ENCODE measurements at regions not wholly inside any gene's neighbourhood (a gene's known extent, or its start where the extent isn't known, plus 50 kb on each side); places are given as distances from the start of the nearest gene placed in this dataset.
"Not testable (repeated sequence)": the region's sequence is repeated elsewhere in the genome, so short reads cannot be mapped to it uniquely, and the experiment has no call there.

DNA sequence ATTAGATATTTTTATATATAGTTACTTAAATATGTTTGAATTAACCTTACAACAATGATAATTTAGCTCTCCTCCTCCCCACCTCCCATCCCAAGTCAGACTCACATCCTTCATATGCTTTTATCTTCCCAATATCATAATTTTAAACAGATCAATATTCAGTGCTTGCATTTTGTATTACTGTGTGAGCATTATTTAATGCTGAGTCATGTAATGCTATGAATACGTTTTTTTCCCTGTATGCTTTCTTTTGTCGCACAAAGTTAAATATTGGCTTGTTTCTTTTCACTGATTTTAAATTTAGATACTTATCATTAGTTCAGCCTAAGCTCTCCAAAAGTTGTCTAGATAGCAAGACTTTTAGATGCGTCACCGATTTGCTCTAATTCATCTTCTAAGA lies 471.6 kb upstream of the SGO1 start:
- Histone ChIP-seq H3K9ac (ENCODE audit: low read depth, low read length) (no peak overlapping the region), H3K4me1 (ENCODE audit: control insufficient read depth, insufficient read depth, low read length) (no peaks in the 10 kb centered on the region), H3K9me3 (replicated peaks; ENCODE audit: low read length) (no peaks in the 10 kb centered on the region), H3K27me3 (ENCODE audit: control insufficient read depth, insufficient read depth, low read length) (no peaks in the 10 kb centered on the region), H3K4me2 (ENCODE audit: low read length) (no peak overlapping the region), H3K4me3 (ENCODE audit: low read length) (no peak overlapping the region), H3K36me3 (ENCODE audit: insufficient read depth, low read length) (no peaks in the 10 kb centered on the region)

DNA sequence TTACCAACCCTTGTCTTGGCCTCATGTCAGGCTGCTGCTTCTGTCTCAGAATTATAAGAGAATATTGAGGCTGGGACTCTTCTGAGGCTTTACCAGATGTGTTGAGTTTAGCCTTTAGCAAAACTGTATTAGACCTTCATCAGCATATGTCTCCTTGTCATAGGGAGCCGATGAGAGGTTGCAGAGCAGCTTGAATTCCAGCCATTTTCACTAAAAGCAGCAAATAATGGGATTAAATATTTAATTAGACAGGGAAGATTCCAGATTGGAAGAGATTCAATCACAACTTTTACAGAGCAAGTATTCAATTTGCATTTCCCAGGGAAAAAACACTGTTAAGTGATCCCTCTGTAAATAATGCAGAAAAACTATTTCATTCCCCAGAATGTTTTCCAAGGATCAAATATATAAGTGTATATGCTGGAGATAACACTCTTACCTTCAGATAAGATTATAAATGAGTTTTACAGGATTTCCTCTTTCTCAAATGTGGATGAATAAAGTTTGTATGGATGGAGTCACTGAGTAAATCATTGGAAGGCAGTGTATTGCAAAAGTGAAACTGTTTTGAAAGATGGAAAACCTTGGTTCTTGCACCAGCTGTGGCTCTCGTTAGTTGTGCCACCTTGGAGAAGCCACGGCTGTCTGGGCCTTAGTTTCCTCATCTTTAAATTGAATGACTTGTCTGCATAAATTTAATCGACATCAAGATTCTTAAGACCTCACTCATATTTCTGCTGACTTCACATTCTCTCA lies 466.4 kb upstream of the SGO1 start:
- no peak overlapping the region for H3K4me2 ChIP-seq (ENCODE audit: low read length)
- no peak overlapping the region for H3K9ac ChIP-seq (ENCODE audit: low read depth, low read length)
- no peaks in the 10 kb centered on the region for H3K27me3 ChIP-seq (ENCODE audit: control insufficient read depth, insufficient read depth, low read length)
- no peaks in the 10 kb centered on the region for H3K9me3 ChIP-seq (replicated peaks; ENCODE audit: low read length)
- H3K4me3 ChIP-seq (ENCODE audit: low read length) = no peak overlapping the region
- peaks cover 16% of the 10 kb centered on the region for H3K4me1 ChIP-seq (ENCODE audit: control insufficient read depth, insufficient read depth, low read length)
- H3K36me3 ChIP-seq (ENCODE audit: insufficient read depth, low read length) = no peaks in the 10 kb centered on the region

DNA sequence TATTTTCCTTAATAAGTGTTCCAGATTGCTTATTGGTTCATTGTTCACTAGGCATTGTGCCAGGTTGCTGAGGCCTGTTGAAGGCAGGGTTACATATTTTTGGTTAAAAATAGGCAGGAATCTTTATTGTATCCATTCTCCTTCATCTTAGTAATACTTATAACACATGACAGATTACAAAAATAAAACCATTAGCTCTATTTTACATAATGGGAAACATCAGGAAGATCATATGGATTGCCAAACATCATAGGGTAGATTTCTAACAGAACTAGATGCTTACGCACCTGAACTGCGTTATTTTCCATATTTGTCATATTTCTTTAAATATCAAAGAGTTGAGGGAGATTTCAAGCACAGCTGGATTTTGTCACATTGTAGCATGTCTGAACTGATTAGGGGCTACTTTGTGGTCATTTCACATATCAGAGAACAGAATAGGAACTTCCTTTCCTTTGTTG lies 462.9 kb upstream of the SGO1 start:
- peaks cover 16% of the 10 kb centered on the region for H3K4me1 ChIP-seq (ENCODE audit: control insufficient read depth, insufficient read depth, low read length)
- H3K36me3 ChIP-seq (ENCODE audit: insufficient read depth, low read length) = no peaks in the 10 kb centered on the region
- H3K27me3 ChIP-seq (ENCODE audit: control insufficient read depth, insufficient read depth, low read length) = no peaks in the 10 kb centered on the region
- H3K4me3 ChIP-seq (ENCODE audit: low read length) = no peak overlapping the region
- H3K9me3 ChIP-seq (replicated peaks; ENCODE audit: low read length) = no peaks in the 10 kb centered on the region
- no peak overlapping the region for H3K4me2 ChIP-seq (ENCODE audit: low read length)
- no peak overlapping the region for H3K9ac ChIP-seq (ENCODE audit: low read depth, low read length)

DNA sequence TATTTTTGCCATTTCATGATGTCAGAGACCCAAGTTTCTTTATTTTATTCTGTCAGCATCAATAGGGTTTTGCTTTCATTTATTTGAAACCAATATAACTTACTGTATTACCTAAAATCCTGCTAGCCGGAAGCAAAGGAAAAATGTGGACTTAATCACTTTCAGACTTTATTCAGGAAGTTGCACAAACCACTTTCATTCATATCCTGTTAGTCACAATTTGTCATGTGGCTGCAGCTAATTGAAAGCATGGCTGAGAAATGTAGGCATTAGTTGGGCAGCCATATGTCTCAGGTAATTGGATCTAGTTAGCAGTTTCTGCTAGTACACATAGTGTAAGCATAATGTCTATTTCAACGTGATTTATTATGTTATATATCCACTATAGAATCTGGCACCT lies 462.3 kb upstream of the SGO1 start:
- H3K4me3 ChIP-seq (ENCODE audit: low read length) = no peak overlapping the region
- H3K4me2 ChIP-seq (ENCODE audit: low read length) = peak overlapping the region; percentile 22
- H3K27me3 ChIP-seq (ENCODE audit: control insufficient read depth, insufficient read depth, low read length) = no peaks in the 10 kb centered on the region
- H3K9ac ChIP-seq (ENCODE audit: low read depth, low read length) = no peak overlapping the region
- H3K4me1 ChIP-seq (ENCODE audit: control insufficient read depth, insufficient read depth, low read length) = peaks cover 16% of the 10 kb centered on the region
- no peaks in the 10 kb centered on the region for H3K36me3 ChIP-seq (ENCODE audit: insufficient read depth, low read length)
- H3K9me3 ChIP-seq (replicated peaks; ENCODE audit: low read length) = no peaks in the 10 kb centered on the region

DNA sequence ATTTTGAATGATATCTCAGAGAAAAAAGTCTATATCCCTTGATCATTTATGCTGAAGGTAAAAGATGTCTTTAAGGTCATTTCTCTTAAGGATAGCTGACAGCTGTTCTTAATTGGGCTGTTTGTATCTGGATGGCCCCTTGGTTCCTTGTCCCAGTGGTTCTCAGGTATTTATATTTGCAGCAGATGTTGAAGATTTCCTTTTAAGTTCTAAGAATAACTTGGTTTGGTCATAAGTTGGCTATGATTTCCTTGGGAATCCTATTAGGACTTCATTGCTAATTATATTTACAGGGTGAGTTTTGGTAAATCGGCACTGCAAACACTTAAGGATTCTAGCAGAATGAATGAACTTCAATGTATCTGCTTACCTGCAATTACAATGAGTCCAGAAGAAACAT lies 460.4 kb upstream of the SGO1 start:
- H3K9ac ChIP-seq (ENCODE audit: low read depth, low read length) = no peak overlapping the region
- H3K27me3 ChIP-seq (ENCODE audit: control insufficient read depth, insufficient read depth, low read length) = no peaks in the 10 kb centered on the region
- H3K36me3 ChIP-seq (ENCODE audit: insufficient read depth, low read length) = no peaks in the 10 kb centered on the region
- H3K4me3 ChIP-seq (ENCODE audit: low read length) = no peak overlapping the region
- H3K4me1 ChIP-seq (ENCODE audit: control insufficient read depth, insufficient read depth, low read length) = peaks cover 12% of the 10 kb centered on the region
- no peak overlapping the region for H3K4me2 ChIP-seq (ENCODE audit: low read length)
- no peaks in the 10 kb centered on the region for H3K9me3 ChIP-seq (replicated peaks; ENCODE audit: low read length)

DNA sequence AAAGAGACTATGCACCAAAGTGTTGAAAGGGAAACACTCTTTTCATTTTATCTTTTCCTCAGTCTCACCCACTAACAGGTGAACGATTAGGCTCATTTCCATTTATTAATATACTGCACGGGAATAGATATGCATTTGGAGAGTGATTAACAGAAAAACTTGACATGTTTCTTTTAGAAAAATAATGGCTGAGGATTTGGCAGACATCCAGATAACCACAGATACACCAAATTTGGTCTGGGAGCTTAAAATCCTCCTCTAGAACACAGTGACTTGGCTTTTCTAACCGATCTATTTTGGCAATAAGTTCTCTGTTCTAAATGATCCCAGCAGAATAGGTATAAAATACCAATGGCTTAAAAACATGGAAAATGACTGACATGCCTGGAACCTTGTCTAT lies 459.3 kb upstream of the SGO1 start:
- Histone ChIP-seq H3K4me3 (ENCODE audit: low read length) (no peak overlapping the region), H3K4me2 (ENCODE audit: low read length) (no peak overlapping the region), H3K27me3 (ENCODE audit: control insufficient read depth, insufficient read depth, low read length) (no peaks in the 10 kb centered on the region), H3K4me1 (ENCODE audit: control insufficient read depth, insufficient read depth, low read length) (peaks cover 12% of the 10 kb centered on the region), H3K36me3 (ENCODE audit: insufficient read depth, low read length) (no peaks in the 10 kb centered on the region), H3K9me3 (replicated peaks; ENCODE audit: low read length) (no peaks in the 10 kb centered on the region), H3K9ac (ENCODE audit: low read depth, low read length) (no peak overlapping the region)

DNA sequence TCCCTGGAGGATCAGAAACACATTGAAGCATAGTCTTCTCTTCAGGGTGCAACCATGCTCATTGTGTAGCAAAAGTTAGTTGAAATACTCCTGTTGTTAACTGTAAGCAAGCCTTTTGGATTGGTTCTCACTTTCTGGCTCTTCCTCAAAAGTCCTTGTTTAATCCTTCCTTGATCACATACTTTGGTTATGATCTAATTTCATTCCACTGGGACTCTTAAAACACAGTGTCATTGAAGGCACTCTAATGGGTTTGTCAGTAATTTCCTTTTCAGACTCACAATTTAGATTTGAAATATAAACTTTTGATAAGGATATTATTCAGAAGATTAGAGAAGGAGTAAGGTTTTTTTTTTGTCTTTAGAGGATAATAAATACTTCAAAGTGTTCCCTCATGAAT lies 451.7 kb upstream of the SGO1 start:
- H3K4me3 ChIP-seq (ENCODE audit: low read length) = no peak overlapping the region
- H3K4me1 ChIP-seq (ENCODE audit: control insufficient read depth, insufficient read depth, low read length) = no peaks in the 10 kb centered on the region
- no peaks in the 10 kb centered on the region for H3K36me3 ChIP-seq (ENCODE audit: insufficient read depth, low read length)
- H3K27me3 ChIP-seq (ENCODE audit: control insufficient read depth, insufficient read depth, low read length) = no peaks in the 10 kb centered on the region
- H3K9me3 ChIP-seq (replicated peaks; ENCODE audit: low read length) = no peaks in the 10 kb centered on the region
- no peak overlapping the region for H3K9ac ChIP-seq (ENCODE audit: low read depth, low read length)
- no peak overlapping the region for H3K4me2 ChIP-seq (ENCODE audit: low read length)

DNA sequence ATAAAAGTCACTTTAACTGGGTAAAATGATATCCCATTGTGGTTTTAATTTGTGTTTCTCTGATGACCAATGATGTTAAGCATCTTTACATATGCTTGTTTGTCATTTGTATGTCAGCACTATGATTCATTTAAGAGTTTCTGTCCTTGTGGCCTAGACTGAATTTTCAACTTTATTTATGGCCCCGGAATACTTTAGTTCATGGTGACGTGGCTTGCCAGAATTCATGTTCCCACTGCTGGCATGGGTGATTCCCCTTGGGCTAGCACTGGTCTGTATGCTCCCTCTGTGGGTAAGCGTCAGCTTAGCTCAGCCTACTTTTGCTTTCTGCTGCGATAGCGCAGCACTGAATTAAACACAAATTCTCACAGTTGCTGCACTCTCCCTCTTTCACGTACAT lies 436.3 kb upstream of the SGO1 start:
- Histone ChIP-seq H3K4me1 (ENCODE audit: control insufficient read depth, insufficient read depth, low read length) (peaks cover 5% of the 10 kb centered on the region), H3K4me3 (ENCODE audit: low read length) (no peak overlapping the region), H3K36me3 (ENCODE audit: insufficient read depth, low read length) (no peaks in the 10 kb centered on the region), H3K4me2 (ENCODE audit: low read length) (no peak overlapping the region), H3K9ac (ENCODE audit: low read depth, low read length) (no peak overlapping the region), H3K9me3 (replicated peaks; ENCODE audit: low read length) (no peaks in the 10 kb centered on the region), H3K27me3 (ENCODE audit: control insufficient read depth, insufficient read depth, low read length) (no peaks in the 10 kb centered on the region)

DNA sequence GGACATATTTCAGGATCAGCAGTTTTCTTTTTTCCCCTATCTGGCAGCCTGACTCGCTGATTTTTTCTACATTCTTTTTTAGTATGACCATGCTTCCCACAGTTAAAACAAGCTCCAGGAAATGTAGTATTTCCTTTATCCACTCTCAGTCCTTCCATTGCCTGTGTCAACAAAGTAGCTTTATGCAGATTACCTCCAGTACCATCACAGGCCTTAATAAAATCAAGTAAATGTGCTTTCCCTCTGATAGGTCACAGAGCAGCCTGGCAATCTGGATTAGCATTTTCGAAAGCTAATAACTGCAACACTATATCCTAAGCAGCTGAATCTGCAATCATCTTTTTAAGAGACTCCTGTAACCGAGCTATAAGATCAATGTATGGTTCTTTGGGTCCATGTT lies 432.6 kb upstream of the SGO1 start:
- H3K36me3 ChIP-seq (ENCODE audit: insufficient read depth, low read length); H3K4me1 ChIP-seq (ENCODE audit: control insufficient read depth, insufficient read depth, low read length); H3K4me3 ChIP-seq (ENCODE audit: low read length); H3K4me2 ChIP-seq (ENCODE audit: low read length); H3K9ac ChIP-seq (ENCODE audit: low read depth, low read length); H3K9me3 ChIP-seq (replicated peaks; ENCODE audit: low read length); H3K27me3 ChIP-seq (ENCODE audit: control insufficient read depth, insufficient read depth, low read length): not testable (repeated sequence)

DNA sequence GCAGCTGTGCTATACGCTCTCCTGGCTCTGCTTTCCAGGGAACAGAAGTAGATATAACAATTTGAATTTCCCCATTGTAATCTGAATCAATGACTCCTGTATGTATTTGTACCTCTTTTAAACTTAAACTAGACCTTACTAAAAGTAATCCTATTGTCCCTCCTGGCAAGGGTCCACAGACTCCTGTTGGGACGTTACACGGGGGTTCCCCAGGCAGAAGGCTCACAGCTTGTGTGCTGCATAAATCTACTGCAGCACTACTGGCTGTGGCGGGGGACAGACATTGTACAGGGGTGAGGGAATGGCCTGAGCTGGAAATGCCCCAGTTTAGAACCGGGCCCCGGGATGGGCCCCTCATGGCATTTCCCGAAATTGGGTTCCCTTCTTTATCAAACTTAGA lies 432.2 kb upstream of the SGO1 start:
- not testable (repeated sequence) for H3K4me1 ChIP-seq (ENCODE audit: control insufficient read depth, insufficient read depth, low read length); H3K4me2 ChIP-seq (ENCODE audit: low read length); H3K36me3 ChIP-seq (ENCODE audit: insufficient read depth, low read length); H3K4me3 ChIP-seq (ENCODE audit: low read length); H3K27me3 ChIP-seq (ENCODE audit: control insufficient read depth, insufficient read depth, low read length); H3K9ac ChIP-seq (ENCODE audit: low read depth, low read length); H3K9me3 ChIP-seq (replicated peaks; ENCODE audit: low read length)

DNA sequence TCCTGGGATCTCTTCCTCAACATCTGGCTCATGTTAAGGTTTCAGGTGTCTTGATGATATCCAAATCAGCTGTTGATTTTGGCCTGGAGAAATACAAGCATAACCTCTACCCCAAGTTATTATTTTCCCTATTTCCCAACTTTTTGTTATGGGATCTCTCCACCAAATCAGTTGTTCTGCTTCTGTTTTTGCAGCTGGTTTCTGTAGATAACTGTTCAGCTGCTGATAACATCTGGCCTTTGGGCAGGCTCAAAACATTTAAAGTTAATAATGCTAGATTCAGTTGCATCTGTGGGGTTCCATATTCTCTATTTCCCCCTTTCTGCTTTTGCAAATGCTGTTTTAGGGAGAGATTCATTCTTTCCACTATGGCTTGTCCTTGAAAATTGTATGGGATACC lies 430.0 kb upstream of the SGO1 start:
- H3K9ac ChIP-seq (ENCODE audit: low read depth, low read length); H3K4me2 ChIP-seq (ENCODE audit: low read length); H3K27me3 ChIP-seq (ENCODE audit: control insufficient read depth, insufficient read depth, low read length); H3K36me3 ChIP-seq (ENCODE audit: insufficient read depth, low read length); H3K9me3 ChIP-seq (replicated peaks; ENCODE audit: low read length); H3K4me3 ChIP-seq (ENCODE audit: low read length); H3K4me1 ChIP-seq (ENCODE audit: control insufficient read depth, insufficient read depth, low read length): not testable (repeated sequence)

DNA sequence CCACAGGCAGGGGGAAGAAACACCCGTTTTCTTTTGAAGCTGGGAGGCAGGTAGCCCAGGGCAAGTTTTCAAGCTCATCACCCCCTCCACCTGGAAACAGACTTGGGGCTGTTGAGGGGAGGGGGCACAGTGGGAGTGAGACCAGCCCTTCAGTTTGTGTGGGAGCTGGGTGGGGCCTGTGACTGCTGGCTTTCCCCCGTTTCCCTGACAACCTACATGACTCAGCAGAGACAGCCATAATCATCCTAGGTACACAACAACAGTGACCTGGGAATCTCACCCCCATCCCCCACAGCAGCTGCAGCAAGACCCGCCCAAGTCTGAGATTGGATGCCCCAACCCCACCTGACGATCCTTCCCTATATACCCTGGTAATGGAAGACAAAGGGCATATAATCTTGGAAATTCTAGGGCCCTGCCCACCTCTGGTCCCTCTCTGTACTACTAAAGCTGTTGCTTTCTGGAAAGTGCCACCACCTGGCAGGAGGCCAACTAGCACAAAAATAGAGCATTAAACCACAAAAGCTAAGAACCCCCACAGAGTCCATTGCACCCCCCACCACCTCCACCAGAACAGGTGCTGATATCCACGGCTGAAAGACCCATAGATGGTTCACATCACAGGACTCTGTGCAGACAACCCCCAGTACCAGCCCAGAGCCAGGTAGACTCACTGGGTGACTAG lies 422.2 kb upstream of the SGO1 start:
- Histone ChIP-seq H3K9ac (ENCODE audit: low read depth, low read length) (no peak overlapping the region), H3K4me3 (ENCODE audit: low read length) (no peak overlapping the region), H3K4me1 (ENCODE audit: control insufficient read depth, insufficient read depth, low read length) (no peaks in the 10 kb centered on the region), H3K4me2 (ENCODE audit: low read length) (no peak overlapping the region), H3K36me3 (ENCODE audit: insufficient read depth, low read length) (no peaks in the 10 kb centered on the region), H3K9me3 (replicated peaks; ENCODE audit: low read length) (no peaks in the 10 kb centered on the region), H3K27me3 (ENCODE audit: control insufficient read depth, insufficient read depth, low read length) (no peaks in the 10 kb centered on the region)
